ENCODE measurements at regions not wholly inside any gene's neighbourhood (a gene's known extent, or its start where the extent isn't known, plus 50 kb on each side); places are given as distances from the start of the nearest gene placed in this dataset.
"Not testable (repeated sequence)": the region's sequence is repeated elsewhere in the genome, so short reads cannot be mapped to it uniquely, and the experiment has no call there.

DNA sequence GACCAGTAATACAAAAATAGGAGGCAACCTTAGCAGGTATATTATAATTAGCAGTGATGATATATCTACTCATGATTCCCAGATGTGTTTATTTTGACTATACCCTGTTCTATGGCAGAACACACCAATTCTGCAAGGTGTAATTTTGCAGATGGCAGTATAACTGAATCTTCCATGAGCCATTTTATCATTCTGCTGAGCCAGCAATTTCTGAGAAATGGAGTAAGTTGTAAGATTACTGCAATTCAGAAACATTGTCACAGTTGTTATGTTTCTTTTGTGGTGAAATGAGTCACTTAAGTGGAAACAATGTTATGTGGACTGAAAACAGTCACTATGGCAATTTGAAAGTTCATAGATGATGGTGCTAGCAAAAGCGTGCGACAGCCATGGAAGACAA lies 63.7 kb upstream of the RIMS1 start:
- H3K9me3 ChIP-seq (replicated peaks in 1 of 3), result no peaks in the 10 kb centered on the region
- no peaks in the 10 kb centered on the region for H3K4me1 ChIP-seq (replicated peaks in 1 of 2)
- intact Hi-C loops (cut with DNase I), result no loop called here
- no peak overlapping the region for H3K4me3 ChIP-seq
- H3K27ac ChIP-seq, result no peak overlapping the region
- H3K27me3 ChIP-seq, result no peaks in the 10 kb centered on the region
- no peaks in the 10 kb centered on the region for H3K36me3 ChIP-seq (replicated peaks in 1 of 2)
- DNase-seq, result no peak
- 91 to 98% (median 95%) methylated on average over 2 of the region's 2 CpGs for WGBS, 4 donors
- TF ChIP-seq POLR2A (IDR thresholded peaks at IDR 0.05), result no peak
- TF ChIP-seq, protein P1, sequence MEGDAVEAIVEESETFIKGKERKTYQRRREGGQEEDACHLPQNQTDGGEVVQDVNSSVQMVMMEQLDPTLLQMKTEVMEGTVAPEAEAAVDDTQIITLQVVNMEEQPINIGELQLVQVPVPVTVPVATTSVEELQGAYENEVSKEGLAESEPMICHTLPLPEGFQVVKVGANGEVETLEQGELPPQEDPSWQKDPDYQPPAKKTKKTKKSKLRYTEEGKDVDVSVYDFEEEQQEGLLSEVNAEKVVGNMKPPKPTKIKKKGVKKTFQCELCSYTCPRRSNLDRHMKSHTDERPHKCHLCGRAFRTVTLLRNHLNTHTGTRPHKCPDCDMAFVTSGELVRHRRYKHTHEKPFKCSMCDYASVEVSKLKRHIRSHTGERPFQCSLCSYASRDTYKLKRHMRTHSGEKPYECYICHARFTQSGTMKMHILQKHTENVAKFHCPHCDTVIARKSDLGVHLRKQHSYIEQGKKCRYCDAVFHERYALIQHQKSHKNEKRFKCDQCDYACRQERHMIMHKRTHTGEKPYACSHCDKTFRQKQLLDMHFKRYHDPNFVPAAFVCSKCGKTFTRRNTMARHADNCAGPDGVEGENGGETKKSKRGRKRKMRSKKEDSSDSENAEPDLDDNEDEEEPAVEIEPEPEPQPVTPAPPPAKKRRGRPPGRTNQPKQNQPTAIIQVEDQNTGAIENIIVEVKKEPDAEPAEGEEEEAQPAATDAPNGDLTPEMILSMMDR (IDR thresholded peaks at IDR 0.05), result no peak

DNA sequence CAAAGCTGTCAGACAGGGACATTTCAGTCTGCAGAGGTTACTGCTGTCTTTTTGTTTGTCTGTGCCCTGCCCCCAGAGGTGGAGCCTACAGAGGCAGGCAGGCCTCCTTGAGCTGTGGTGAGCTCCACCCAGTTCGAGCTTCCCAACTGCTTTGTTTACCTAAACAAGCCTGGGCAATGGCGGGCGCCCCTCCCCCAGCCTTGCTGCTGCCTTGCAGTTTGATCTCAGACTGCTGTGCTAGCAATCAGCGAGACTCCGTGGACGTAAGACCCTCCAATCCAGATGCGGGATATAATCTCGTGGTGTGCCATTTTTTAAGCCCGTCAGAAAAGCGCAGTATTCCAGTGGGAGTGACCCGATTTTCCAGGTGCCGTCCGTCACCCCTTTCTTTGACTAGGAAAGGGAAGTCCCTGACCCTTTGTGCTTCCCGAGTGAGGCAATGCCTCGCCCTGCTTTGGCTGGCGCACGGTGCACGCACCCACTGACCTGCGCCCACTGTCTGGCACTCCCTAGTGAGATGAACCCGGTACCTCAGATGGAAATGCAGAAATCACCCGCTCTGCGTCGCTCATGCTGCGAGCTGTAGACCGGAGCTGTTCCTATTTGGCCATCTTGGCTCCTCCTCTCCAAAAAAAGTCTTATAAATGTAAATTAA lies 54.1 kb upstream of the RIMS1 start:
- H3K27ac ChIP-seq; H3K36me3 ChIP-seq (replicated peaks in 1 of 2); DNase-seq; H3K4me1 ChIP-seq (replicated peaks in 1 of 2); H3K9me3 ChIP-seq (replicated peaks in 1 of 3); H3K4me3 ChIP-seq; H3K27me3 ChIP-seq; intact Hi-C loops (cut with DNase I): not testable (repeated sequence)
- 88 to 92% (median 90%) methylated on average over 23 to 25 of the region's 25 CpGs for WGBS, 4 donors

MicroRNAs encoded in the stretch of these regions (microRNA counts, 767-probe panel; counts per million panel counts)
- 5,181 to 6,513 counts per million in 2 donors for microRNA hsa-miR-30a-5p

Small RNA genes lying in the stretch of these regions (microRNA-seq; reads per million reads assigned to microRNA genes)
- gene MIR30A (1,697 to 6,650 (median 2,646) reads per million in 3 donors), gene MIR30C2 (32.1 to 62.6 (median 37.0) reads per million in 3 donors)

Small RNA genes lying in the stretch of these regions (small RNA-seq; reads per million reads assigned to genes)
- gene MIR30A (2,733 to 2,891 reads per million in 2 donors), gene MIR30C2 (11.1 to 11.8 reads per million in 2 donors), gene RNU4-66P (0 to 0.12 reads per million in 2 donors)
